IMR-90 (cell line): ENCODE measurements at regions not wholly inside any gene's neighbourhood (a gene's known extent, or its start where the extent isn't known, plus 50 kb on each side); places are given as distances from the start of the nearest gene placed in this dataset.

Experiments used
- ATAC-seq: fragments of 200-7000 bp; cut with Tn5 transposase; 2 replicates; pipeline ENCODE4 v1.9.1; 2020; ENCODE audit warnings: low read depth, mild to moderate bottlenecking, moderate library complexity
- BruUV-seq: library from RNA; stranded (reverse); fragments of 400-500 nt; replicated peaks from 2 replicates; lab custom pipeline; 2021; lab: Mats Ljungman, UMichigan
- CTCF ChIA-PET: fragments of 300-600 bp; formaldehyde crosslinking; extraction: SDS; loops from one replicate; lab custom pipeline; 2021; ENCODE audit warnings: antibody characterized with exemption; lab: Yijun Ruan, JAX
- POLR2A ChIA-PET: fragments of 300-600 bp; sonication (Branson Sonifier 250); formaldehyde crosslinking; loops from one replicate; lab custom pipeline; 2022; ENCODE audit warnings: antibody characterized with exemption; ENCODE audit not compliant: unreplicated experiment; lab: Charles Lee
- DNase-seq: peaks from one replicate; pipeline ENCODE4 v3.0.0; 2013
- H2AFZ ChIP-seq: replicated peaks from 2 replicates; pipeline ENCODE3; 2013; ENCODE audit warnings: low read length, mild to moderate bottlenecking; ENCODE audit not compliant: poor library complexity
- H2AK5ac ChIP-seq: 2 replicates; pipeline ENCODE4 v1.6.1; 2013; ENCODE audit warnings: low read depth, low read length, inconsistent platforms
- H2AK9ac ChIP-seq: replicated peaks from 2 replicates; pipeline ENCODE3; 2013; ENCODE audit warnings: mild to moderate bottlenecking, low read depth, low read length, moderate library complexity; ENCODE audit not compliant: poor library complexity
- H2BK120ac ChIP-seq: 2 replicates; pipeline ENCODE4 v1.6.1; 2013; ENCODE audit warnings: low read depth, low read length, inconsistent platforms
- H2BK15ac ChIP-seq: 3 replicates; pipeline ENCODE4 v1.6.1; 2013; ENCODE audit warnings: low read depth, low read length, inconsistent platforms
- H2BK20ac ChIP-seq: 2 replicates; pipeline ENCODE4 v1.6.1; 2013; ENCODE audit warnings: low read depth, mild to moderate bottlenecking, inconsistent platforms, low read length, moderate library complexity
- H2BK5ac ChIP-seq: 2 replicates; pipeline ENCODE4 v1.6.1; 2013; ENCODE audit warnings: mild to moderate bottlenecking, low read depth, low read length, inconsistent platforms; ENCODE audit not compliant: poor library complexity, severe bottlenecking
- H3K14ac ChIP-seq: replicated peaks from 2 replicates; pipeline ENCODE4 v1.6.1; 2013; ENCODE audit warnings: low read depth, low read length, inconsistent platforms
- H3K18ac ChIP-seq: 2 replicates; pipeline ENCODE4 v1.6.1; 2013; ENCODE audit warnings: low read depth, low read length, control low read depth
- H3K23ac ChIP-seq: 2 replicates; pipeline ENCODE4 v1.6.1; 2013; ENCODE audit warnings: low read depth, low read length, inconsistent platforms
- H3K27ac ChIP-seq: 2 replicates; pipeline ENCODE4 v1.5.1; 2013; ENCODE audit warnings: mild to moderate bottlenecking, control low read depth, low read length; ENCODE audit not compliant: insufficient read depth
- H3K27me3 ChIP-seq: 2 replicates; pipeline ENCODE4 v1.6.1; 2013; ENCODE audit warnings: low read length; ENCODE audit not compliant: control insufficient read depth, insufficient read depth
- H3K36me3 ChIP-seq: 2 replicates; pipeline ENCODE4 v1.6.1; 2013; ENCODE audit warnings: low read length, mixed read lengths; ENCODE audit not compliant: control insufficient read depth, insufficient read depth
- H3K4ac ChIP-seq: 2 replicates; pipeline ENCODE4 v1.6.1; 2013; ENCODE audit warnings: low read depth, low read length, inconsistent platforms
- H3K4me1 ChIP-seq: 2 replicates; pipeline ENCODE4 v1.6.1; 2013; ENCODE audit warnings: low read length, mixed read lengths; ENCODE audit not compliant: control insufficient read depth, insufficient read depth
- H3K4me2 ChIP-seq: 2 replicates; pipeline ENCODE4 v1.6.1; 2013; ENCODE audit warnings: low read depth, mild to moderate bottlenecking, control low read depth, low read length, moderate library complexity
- H3K4me3 ChIP-seq: 2 replicates; pipeline ENCODE4 v1.5.1; 2013; ENCODE audit warnings: low read depth, mild to moderate bottlenecking, control low read depth, low read length, moderate library complexity; ENCODE audit not compliant: insufficient read depth
- H3K56ac ChIP-seq: 2 replicates; pipeline ENCODE4 v1.6.1; 2013; ENCODE audit warnings: low read length, inconsistent platforms; ENCODE audit not compliant: insufficient read depth; ENCODE audit errors: extremely low read depth
- H3K79me1 ChIP-seq, 2 experiments: 2 replicates each; pipeline ENCODE4 v1.6.1; 2013; ENCODE audit warnings: low read length in 2 of 2, inconsistent platforms in 1 of 2, low read depth in 1 of 2
- H3K9ac ChIP-seq: 2 replicates; pipeline ENCODE4 v1.6.1; 2013; ENCODE audit warnings: low read depth, low read length, control low read depth
- H3K9me1 ChIP-seq: 2 replicates; pipeline ENCODE4 v1.6.1; 2013; ENCODE audit warnings: low read length, inconsistent platforms; ENCODE audit not compliant: insufficient read depth
- H3K9me3 ChIP-seq: 2 replicates; pipeline ENCODE4 v1.6.1; 2013; ENCODE audit warnings: low read length; ENCODE audit not compliant: control insufficient read depth, insufficient read depth
- H4K20me1 ChIP-seq: 2 replicates; pipeline ENCODE4 v1.6.1; 2013; ENCODE audit warnings: low read length, inconsistent platforms; ENCODE audit not compliant: insufficient read depth
- H4K5ac ChIP-seq: 2 replicates; pipeline ENCODE4 v1.6.1; 2013; ENCODE audit warnings: mild to moderate bottlenecking, low read depth, low read length, control low read depth
- H4K8ac ChIP-seq, 2 experiments: 2 replicates each; pipeline ENCODE4 v1.6.1; 2013; ENCODE audit warnings: low read depth in 2 of 2, low read length in 2 of 2, control low read depth in 1 of 2, inconsistent platforms in 1 of 2
- H4K91ac ChIP-seq: 2 replicates; pipeline ENCODE4 v1.6.1; 2013; ENCODE audit warnings: low read depth, low read length, inconsistent platforms; ENCODE audit not compliant: insufficient read depth
- BHLHE40 ChIP-seq: fragments of 150-350 bp; IDR thresholded peaks from 2 replicates; pipeline ENCODE4 v1.6.1; 2016; ENCODE audit warnings: mild to moderate bottlenecking, low read depth, low read length
- CEBPB ChIP-seq: IDR thresholded peaks from 2 replicates; pipeline ENCODE4 v1.6.1; 2012; ENCODE audit warnings: low read depth, low read length, improper control_type of control experiment
- CHD1 ChIP-seq: IDR thresholded peaks from 2 replicates; pipeline ENCODE4 v1.6.1; 2012; ENCODE audit warnings: low read depth, low read length, improper control_type of control experiment
- CTCF ChIP-seq: conservative IDR thresholded peaks from 2 replicates; pipeline ENCODE4 v1.5.1; 2012; ENCODE audit warnings: mild to moderate bottlenecking, low read depth, low read length, improper control_type of control experiment
- FOS ChIP-seq: fragments of 150-350 bp; IDR thresholded peaks from 2 replicates; pipeline ENCODE4 v1.6.1; 2016; ENCODE audit warnings: low read depth, low read length
- MAFK ChIP-seq: IDR thresholded peaks from 2 replicates; pipeline ENCODE4 v1.6.1; 2012; ENCODE audit warnings: low read depth, low read length, improper control_type of control experiment
- MAZ ChIP-seq: IDR thresholded peaks from 2 replicates; pipeline ENCODE4 v1.6.1; 2012; ENCODE audit warnings: low read depth, mild to moderate bottlenecking, low read length, improper control_type of control experiment, moderate library complexity, borderline replicate concordance
- MXI1 ChIP-seq: IDR thresholded peaks from 2 replicates; pipeline ENCODE4 v1.6.1; 2012; ENCODE audit warnings: low read depth, mild to moderate bottlenecking, low read length, moderate library complexity, borderline replicate concordance
- NFE2L2 ChIP-seq: fragments of 150-350 bp; IDR thresholded peaks from 2 replicates; pipeline ENCODE4 v1.6.1; 2016; ENCODE audit warnings: low read depth, mild to moderate bottlenecking, low read length
- POLR2A ChIP-seq: IDR thresholded peaks from 2 replicates; pipeline ENCODE4 v1.6.1; 2012; ENCODE audit warnings: mild to moderate bottlenecking, low read depth, low read length
- RAD21 ChIP-seq: IDR thresholded peaks from 2 replicates; pipeline ENCODE4 v1.6.1; 2012; ENCODE audit warnings: low read length, improper control_type of control experiment
- RCOR1 ChIP-seq: IDR thresholded peaks from 2 replicates; pipeline ENCODE4 v1.6.1; 2012; ENCODE audit warnings: mild to moderate bottlenecking, low read length, improper control_type of control experiment; ENCODE audit not compliant: insufficient replicate concordance
- RFX5 ChIP-seq: IDR thresholded peaks from 2 replicates; pipeline ENCODE4 v1.8.0; 2012; ENCODE audit warnings: low read depth, mild to moderate bottlenecking, low read length, moderate library complexity
- SMC3 ChIP-seq: fragments of 150-350 bp; IDR thresholded peaks from 2 replicates; pipeline ENCODE4 v1.6.1; 2016; ENCODE audit warnings: low read depth, mild to moderate bottlenecking, antibody characterized with exemption, low read length, moderate library complexity
- WGBS, 2 experiments: methylation state at CpG; one replicate each; pipeline versions ENCODE4 v1.1.5 to v1.1.7; 2013; ENCODE audit warnings: missing lambda C conversion rate in 2 of 2; ENCODE audit not compliant: insufficient read length in 1 of 2; ENCODE audit errors: extremely low coverage in 2 of 2; 5-methylcytosine and 5-hydroxymethylcytosine counted together
- dilution Hi-C: fragments of 300-500 bp; cut with HindIII; formaldehyde crosslinking; loops from one replicate; pipeline ENCODE4 v1.14.3; 2018; ENCODE audit warnings: low sequenced_read_pairs; ENCODE audit not compliant: unreplicated experiment
- in situ Hi-C: fragments of 300-500 bp; cut with MboI; formaldehyde crosslinking; loops from 3 replicates; pipeline ENCODE4 v1.14.3; 2019; ENCODE audit warnings: low sequenced_read_pairs, inconsistent platforms, mixed read lengths
- intact Hi-C: fragments of 100-400 bp; cut with micrococcal nuclease; formaldehyde crosslinking; loops from 2 replicates; pipeline ENCODE4 v1.10.0; 2022
- TF ChIP-seq, protein P1 (sequence below): fragments of 150-350 bp; IDR thresholded peaks from 2 replicates; pipeline ENCODE4 v1.6.1; 2017; ENCODE audit warnings: mild to moderate bottlenecking, antibody characterized with exemption, low read length, low read depth
- TF ChIP-seq, protein P2 (sequence below): fragments of 150-350 bp; IDR thresholded peaks from 2 replicates; pipeline ENCODE4 v1.6.1; 2016; ENCODE audit warnings: low read depth, mild to moderate bottlenecking, low read length, moderate library complexity, borderline replicate concordance

DNA sequence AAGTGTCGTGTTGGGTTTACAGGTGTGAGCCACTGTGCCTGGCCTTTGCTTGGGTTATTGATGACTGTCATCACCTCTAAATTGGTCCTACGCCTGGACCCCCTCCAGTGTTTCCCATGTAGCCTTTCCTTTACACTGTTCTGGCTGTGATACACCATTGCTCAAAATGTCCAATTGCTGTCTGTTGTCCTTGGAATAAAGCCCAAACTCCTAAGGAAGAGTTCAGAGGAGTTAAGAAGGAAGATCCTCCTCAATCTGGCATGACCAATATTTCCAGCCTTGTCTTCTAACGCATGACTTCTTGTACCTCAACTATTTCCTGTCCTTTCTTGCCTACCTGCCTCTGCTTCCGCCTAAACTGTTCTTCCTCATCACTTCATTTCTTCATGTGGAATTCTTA lies 113.1 kb downstream of the POLR2M start:
- TF ChIP-seq MXI1 (no peak), RAD21 (no peak), BHLHE40 (no peak), NFE2L2 (no peak), RFX5 (no peak), CHD1 (no peak), MAZ (no peak), RCOR1 (no peak), MAFK (no peak), CEBPB (no peak), FOS (no peak), SMC3 (no peak), CTCF (no peak), POLR2A (no peak)
- TF ChIP-seq, protein P1, sequence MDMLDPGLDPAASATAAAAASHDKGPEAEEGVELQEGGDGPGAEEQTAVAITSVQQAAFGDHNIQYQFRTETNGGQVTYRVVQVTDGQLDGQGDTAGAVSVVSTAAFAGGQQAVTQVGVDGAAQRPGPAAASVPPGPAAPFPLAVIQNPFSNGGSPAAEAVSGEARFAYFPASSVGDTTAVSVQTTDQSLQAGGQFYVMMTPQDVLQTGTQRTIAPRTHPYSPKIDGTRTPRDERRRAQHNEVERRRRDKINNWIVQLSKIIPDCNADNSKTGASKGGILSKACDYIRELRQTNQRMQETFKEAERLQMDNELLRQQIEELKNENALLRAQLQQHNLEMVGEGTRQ: no peak
- TF ChIP-seq, protein P2, sequence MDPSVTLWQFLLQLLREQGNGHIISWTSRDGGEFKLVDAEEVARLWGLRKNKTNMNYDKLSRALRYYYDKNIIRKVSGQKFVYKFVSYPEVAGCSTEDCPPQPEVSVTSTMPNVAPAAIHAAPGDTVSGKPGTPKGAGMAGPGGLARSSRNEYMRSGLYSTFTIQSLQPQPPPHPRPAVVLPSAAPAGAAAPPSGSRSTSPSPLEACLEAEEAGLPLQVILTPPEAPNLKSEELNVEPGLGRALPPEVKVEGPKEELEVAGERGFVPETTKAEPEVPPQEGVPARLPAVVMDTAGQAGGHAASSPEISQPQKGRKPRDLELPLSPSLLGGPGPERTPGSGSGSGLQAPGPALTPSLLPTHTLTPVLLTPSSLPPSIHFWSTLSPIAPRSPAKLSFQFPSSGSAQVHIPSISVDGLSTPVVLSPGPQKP: no peak
- CTCF ChIA-PET: no interaction called here

More for the DNA sequence above, 113.1 kb downstream of the POLR2M start:
- no peak overlapping the region for H4K8ac ChIP-seq
- POLR2A ChIA-PET: no interaction called here
- H2BK20ac ChIP-seq: no peak overlapping the region
- no peak overlapping the region for H3K4me2 ChIP-seq
- no peaks in the 10 kb centered on the region for H3K36me3 ChIP-seq
- H4K91ac ChIP-seq: no peak overlapping the region
- BruUV-seq: no TSS peak
- in situ Hi-C loops: no loop called here
- intact Hi-C loops: no loop called here
- H2BK120ac ChIP-seq: no peak overlapping the region
- no peak for ATAC-seq
- H3K4ac ChIP-seq: no peak overlapping the region
- H3K4me1 ChIP-seq: no peaks in the 10 kb centered on the region
- no peak overlapping the region for H3K4me3 ChIP-seq
- no peak overlapping the region for H2BK15ac ChIP-seq
- no peak overlapping the region for H3K23ac ChIP-seq
- no peak overlapping the region for H3K27ac ChIP-seq
- H2AFZ ChIP-seq: no peak overlapping the region
- 86% methylated on average over 1 of the region's 4 CpGs; no CpG with 5 or more reads in 1 of the 2 experiments for WGBS, 2 experiments
- no peak overlapping the region for H3K56ac ChIP-seq
- no peak overlapping the region for H3K18ac ChIP-seq
- H2AK5ac ChIP-seq: no peak overlapping the region
- no peaks in the 10 kb centered on the region for H3K9me1 ChIP-seq
- H3K9ac ChIP-seq: no peak overlapping the region
- H3K27me3 ChIP-seq: peaks cover 2% of the 10 kb centered on the region; the same call in 1 of the 2 replicates
- H3K9me3 ChIP-seq: no peaks in the 10 kb centered on the region
- no peak for DNase-seq
- no peak overlapping the region for H2AK9ac ChIP-seq
- no peak overlapping the region for H2BK5ac ChIP-seq
- H4K5ac ChIP-seq: no peak overlapping the region
- no peaks in the 10 kb centered on the region for H4K20me1 ChIP-seq
- no peak overlapping the region for H3K14ac ChIP-seq
- dilution Hi-C loops: no loop called here
- H3K79me1 ChIP-seq: no peaks in the 10 kb centered on the region
